Body of pancreas (tissue), 4 donors: ENCODE measurements at regions not wholly inside any gene's neighbourhood (a gene's known extent, or its start where the extent isn't known, plus 50 kb on each side); places are given as distances from the start of the nearest gene placed in this dataset.
A peak's percentile ranks its signal among the peaks of the same experiment; 100 is the strongest.

Source experiments
- ATAC-seq: fragments of 150-250 bp; one replicate; pipeline ENCODE4 v1.9.1; 2016
- DNase-seq, 4 donors: peaks; one replicate each; pipeline ENCODE4 v3.0.0-alpha.2; 2019
- H3K27ac ChIP-seq, 4 donors: fragments of 200-600 bp; sonication (generic); 1 replicate in 3 of 4; 2 replicates in 1 of 4; pipeline versions ENCODE4 v1.5.1 to v1.6.1; 2016 to 2019; ENCODE audit warnings: mild to moderate bottlenecking in 1 of 4, mixed read lengths in 1 of 4, moderate library complexity in 1 of 4
- H3K27me3 ChIP-seq, 2 donors: fragments of 200-600 bp; sonication (generic); one replicate each; pipeline ENCODE4 v1.6.0; 2016; ENCODE audit warnings: mild to moderate bottlenecking in 1 of 2
- H3K36me3 ChIP-seq, 2 donors: fragments of 200-600 bp; sonication (generic); replicated peaks in 1 of 2; 2 replicates each; pipeline ENCODE4 v1.5.1; 2016; ENCODE audit warnings: low read depth in 2 of 2; ENCODE audit not compliant: insufficient read depth in 1 of 2
- H3K4me1 ChIP-seq: fragments of 200-600 bp; sonication (generic); one replicate; pipeline ENCODE4 v1.6.0; 2016
- H3K4me3 ChIP-seq, 2 donors: fragments of 200-600 bp; sonication (generic); 1 replicate in 1 of 2; 2 replicates in 1 of 2; pipeline ENCODE4 v1.5.1; 2016 to 2019
- H3K9me3 ChIP-seq, 3 donors: fragments of 200-600 bp; sonication (generic); 1 replicate in 2 of 3; 2 replicates in 1 of 3; pipeline ENCODE4 v1.5.1; 2016
- POLR2A ChIP-seq, 3 donors: fragments of 450-650 bp; IDR thresholded peaks; one replicate each; pipeline ENCODE4 v1.6.1; 2016; ENCODE audit warnings: antibody characterized with exemption in 3 of 3, mild to moderate bottlenecking in 2 of 3
- WGBS, 2 donors: methylation state at CpG; one replicate each; pipeline ENCODE4 v1.1.5; 2017; 5-methylcytosine and 5-hydroxymethylcytosine counted together
- intact Hi-C: fragments of 100-400 bp; cut with DNase I; formaldehyde crosslinking; loops from one replicate; pipeline ENCODE4 v1.15.1; 2023
- TF ChIP-seq, protein P1 (sequence below), 7 experiments: fragments of 450-650 bp in 4 of 7; fragments of 200-600 bp in 3 of 7; sonication (generic) in 3 of 7; IDR thresholded peaks; one replicate each; pipeline ENCODE4 v1.5.1; 2016 to 2019; ENCODE audit warnings: antibody characterized with exemption in 7 of 7

DNA sequence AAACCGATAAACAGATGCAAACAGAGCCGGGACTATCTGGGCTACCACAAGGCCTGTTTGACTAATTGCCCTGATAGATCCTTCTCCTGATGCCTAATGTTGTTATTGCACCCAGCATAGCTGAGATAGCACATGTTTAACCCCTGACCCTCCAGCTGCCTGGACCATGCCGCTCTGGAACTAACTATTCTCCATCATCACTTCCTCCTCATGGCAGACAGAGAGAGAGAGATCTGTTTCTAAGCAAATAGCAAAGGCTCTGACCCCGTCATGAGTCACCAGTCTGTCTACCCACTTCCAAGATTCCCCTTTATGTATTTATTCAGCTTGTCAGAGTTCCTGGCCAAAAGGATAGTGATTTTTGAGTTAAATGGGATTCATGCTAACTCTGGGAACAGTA is 58.2 kb upstream of the FLRT2 start:
- H3K9me3 ChIP-seq = no peaks in the 10 kb centered on the region
- H3K4me3 ChIP-seq = no peak overlapping the region
- no peak for TF ChIP-seq POLR2A (IDR thresholded peaks at IDR 0.05)
- TF ChIP-seq, protein P1, sequence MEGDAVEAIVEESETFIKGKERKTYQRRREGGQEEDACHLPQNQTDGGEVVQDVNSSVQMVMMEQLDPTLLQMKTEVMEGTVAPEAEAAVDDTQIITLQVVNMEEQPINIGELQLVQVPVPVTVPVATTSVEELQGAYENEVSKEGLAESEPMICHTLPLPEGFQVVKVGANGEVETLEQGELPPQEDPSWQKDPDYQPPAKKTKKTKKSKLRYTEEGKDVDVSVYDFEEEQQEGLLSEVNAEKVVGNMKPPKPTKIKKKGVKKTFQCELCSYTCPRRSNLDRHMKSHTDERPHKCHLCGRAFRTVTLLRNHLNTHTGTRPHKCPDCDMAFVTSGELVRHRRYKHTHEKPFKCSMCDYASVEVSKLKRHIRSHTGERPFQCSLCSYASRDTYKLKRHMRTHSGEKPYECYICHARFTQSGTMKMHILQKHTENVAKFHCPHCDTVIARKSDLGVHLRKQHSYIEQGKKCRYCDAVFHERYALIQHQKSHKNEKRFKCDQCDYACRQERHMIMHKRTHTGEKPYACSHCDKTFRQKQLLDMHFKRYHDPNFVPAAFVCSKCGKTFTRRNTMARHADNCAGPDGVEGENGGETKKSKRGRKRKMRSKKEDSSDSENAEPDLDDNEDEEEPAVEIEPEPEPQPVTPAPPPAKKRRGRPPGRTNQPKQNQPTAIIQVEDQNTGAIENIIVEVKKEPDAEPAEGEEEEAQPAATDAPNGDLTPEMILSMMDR (IDR thresholded peaks at IDR 0.05) = peak in 1 of 7 experiments; percentile 6
- DNase-seq (peak; percentile 62 to 83 (median 66)), ATAC-seq (peak; percentile 88)
- H3K27ac ChIP-seq = peak overlapping the region; percentile 24 to 87 (median 49)
- intact Hi-C loops = no loop called here
- peaks cover 81% of the 10 kb centered on the region for H3K4me1 ChIP-seq
- WGBS, 2 donors = 8 to 12% methylated on average over 4 of the region's 4 CpGs
- H3K36me3 ChIP-seq = no peaks in the 10 kb centered on the region
- no peaks in the 10 kb centered on the region for H3K27me3 ChIP-seq

DNA sequence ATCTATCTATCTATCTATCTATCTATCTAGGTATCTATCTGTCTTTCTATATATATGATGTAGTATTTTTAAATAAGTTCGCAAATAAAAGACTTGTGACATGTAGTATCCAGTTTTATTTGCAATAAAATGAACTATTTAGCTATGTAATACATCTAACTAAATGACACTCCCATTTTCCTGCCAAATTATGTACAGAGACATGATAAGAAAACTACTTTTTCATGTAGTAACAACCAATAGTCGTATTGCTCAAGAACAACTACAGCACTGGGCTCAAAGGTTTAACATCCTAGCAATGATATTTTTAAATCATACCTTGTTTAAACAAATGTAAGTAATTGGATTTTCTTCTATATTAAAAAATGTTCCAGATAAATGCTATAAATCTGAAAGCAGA is 55.5 kb upstream of the FLRT2 start:
- Histone ChIP-seq H3K27me3 (no peaks in the 10 kb centered on the region), H3K4me1 (peaks cover 85% of the 10 kb centered on the region), H3K4me3 (no peak overlapping the region), H3K27ac (peak overlapping the region in 3 of 4 donors; percentile 57 to 87 (median 80)), H3K36me3 (no peaks in the 10 kb centered on the region), H3K9me3 (no peaks in the 10 kb centered on the region)
- no peak for DNase-seq
- ATAC-seq = no peak
- 30 to 44% methylated on average over 2 of the region's 2 CpGs for WGBS, 2 donors
- no peak for TF ChIP-seq POLR2A (IDR thresholded peaks at IDR 0.05)
- TF ChIP-seq, protein P1 (IDR thresholded peaks at IDR 0.05) = no peak
- intact Hi-C loops = no loop called here

DNA sequence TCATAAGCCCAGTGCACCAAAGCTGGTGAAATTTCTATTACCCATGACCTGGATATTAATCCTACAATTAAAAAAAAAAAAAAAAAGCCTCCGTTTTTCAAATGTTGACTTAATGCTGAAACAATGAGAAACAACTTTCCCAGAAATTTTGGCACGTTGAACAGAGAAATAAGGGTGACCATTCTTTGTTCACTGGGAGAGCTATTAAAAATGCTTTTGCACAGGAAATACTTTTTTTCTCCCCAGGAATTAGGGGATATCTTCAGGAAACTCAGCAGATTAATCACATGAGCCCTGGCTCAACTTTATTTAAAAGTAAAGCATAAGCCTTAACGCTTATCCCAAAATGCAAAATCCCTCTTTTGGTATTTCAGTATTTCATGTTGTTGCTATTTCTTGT is 54.8 kb upstream of the FLRT2 start:
- Histone ChIP-seq H3K9me3 (no peaks in the 10 kb centered on the region), H3K4me3 (no peak overlapping the region), H3K27ac (peak overlapping the region in 3 of 4 donors; percentile 57 to 87 (median 80)), H3K36me3 (no peaks in the 10 kb centered on the region), H3K4me1 (peaks cover 88% of the 10 kb centered on the region), H3K27me3 (no peaks in the 10 kb centered on the region)
- WGBS, 2 donors = 15 to 16% methylated on average over 3 of the region's 3 CpGs
- TF ChIP-seq, protein P1 (IDR thresholded peaks at IDR 0.05) = no peak
- TF ChIP-seq POLR2A (IDR thresholded peaks at IDR 0.05) = no peak
- DNase-seq (no peak), ATAC-seq (peak; percentile 14)
- intact Hi-C loops = no loop called here

DNA sequence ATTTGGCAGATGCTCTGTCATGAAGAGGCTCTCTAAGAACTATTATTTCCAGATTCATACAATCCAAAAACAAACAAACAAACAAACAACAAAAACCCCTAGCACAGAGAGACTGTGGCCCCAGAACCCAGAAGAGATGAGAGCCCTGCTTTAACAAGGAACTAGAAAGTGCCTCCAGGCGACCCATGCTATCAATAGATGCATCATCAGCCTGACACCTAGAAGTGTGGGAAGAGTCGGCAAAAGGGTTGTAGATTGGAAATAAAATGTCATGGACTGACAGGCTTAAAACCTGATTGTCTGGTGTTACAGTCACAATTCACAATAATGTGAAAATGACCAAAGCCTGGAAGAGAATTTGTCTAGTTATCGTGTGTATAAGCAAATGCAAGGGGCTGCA is 50.6 kb upstream of the FLRT2 start:
- H3K27ac ChIP-seq = peak overlapping the region in 2 of 4 donors; percentile 9 to 21
- DNase-seq = no peak
- ATAC-seq = no peak
- H3K4me3 ChIP-seq = no peak overlapping the region
- H3K36me3 ChIP-seq = no peaks in the 10 kb centered on the region
- no peaks in the 10 kb centered on the region for H3K9me3 ChIP-seq
- H3K4me1 ChIP-seq = peaks cover 89% of the 10 kb centered on the region
- H3K27me3 ChIP-seq = no peaks in the 10 kb centered on the region
- 78 to 86% methylated on average over 3 of the region's 3 CpGs for WGBS, 2 donors
- no peak for TF ChIP-seq POLR2A (IDR thresholded peaks at IDR 0.05)
- TF ChIP-seq, protein P1 (IDR thresholded peaks at IDR 0.05) = no peak
- intact Hi-C loops = no loop called here

DNA sequence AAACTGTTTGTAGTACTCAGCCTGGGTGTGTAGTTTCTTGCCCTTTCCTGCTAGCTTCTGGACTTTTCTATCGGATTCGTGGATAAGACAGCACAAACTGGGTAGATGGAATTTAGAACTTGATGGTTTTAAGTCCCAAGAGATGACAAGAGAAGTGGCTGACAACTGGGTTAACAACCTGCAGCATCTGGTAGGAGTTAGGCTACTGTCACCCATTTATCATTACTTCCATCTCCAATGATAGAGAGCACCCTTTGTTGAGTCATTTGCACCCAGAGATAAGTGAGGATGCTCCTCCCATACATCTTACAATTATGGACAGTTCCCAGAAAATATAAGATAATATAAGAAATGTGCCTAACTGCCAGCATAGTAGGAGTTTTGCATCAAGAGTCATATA is 50.2 kb upstream of the FLRT2 start:
- H3K4me1 ChIP-seq = peaks cover 89% of the 10 kb centered on the region
- intact Hi-C loops = no loop called here
- TF ChIP-seq, protein P1 (IDR thresholded peaks at IDR 0.05) = no peak
- TF ChIP-seq POLR2A (IDR thresholded peaks at IDR 0.05) = no peak
- ATAC-seq (no peak), DNase-seq (no peak)
- H3K9me3 ChIP-seq = no peaks in the 10 kb centered on the region
- H3K4me3 ChIP-seq = no peak overlapping the region
- WGBS, 2 donors = 85 to 89% methylated on average over 2 of the region's 2 CpGs
- peak overlapping the region in 2 of 4 donors; percentile 9 to 92 for H3K27ac ChIP-seq
- H3K27me3 ChIP-seq = no peaks in the 10 kb centered on the region
- no peaks in the 10 kb centered on the region for H3K36me3 ChIP-seq
